Esophagus squamous epithelium (tissue), 5 donors: ENCODE measurements at regions not wholly inside any gene's neighbourhood (a gene's known extent, or its start where the extent isn't known, plus 50 kb on each side); places are given as distances from the start of the nearest gene placed in this dataset.

Experiments
- DNase-seq: peaks from one replicate; lab custom pipeline; 2025; lab: John Stamatoyannopoulos, UW
- H3K27ac ChIP-seq, 4 donors: fragments of 200-600 bp; sonication (generic); one replicate each; pipeline ENCODE4 v1.5.1; 2016 to 2019; ENCODE audit warnings: mild to moderate bottlenecking in 1 of 4
- H3K27me3 ChIP-seq, 4 donors: fragments of 200-600 bp; sonication (generic); 1 replicate in 3 of 4; 2 replicates in 1 of 4; pipeline versions ENCODE4 v1.5.1 to v1.6.0; 2017 to 2021; ENCODE audit warnings: antibody characterized with exemption in 1 of 4
- H3K36me3 ChIP-seq, 3 donors: fragments of 200-600 bp; sonication (generic); one replicate each; pipeline ENCODE4 v1.5.1; 2016 to 2019
- H3K4me1 ChIP-seq, 3 donors: fragments of 200-600 bp; sonication (generic); one replicate each; pipeline ENCODE4 v1.5.1; 2017 to 2019
- H3K4me3 ChIP-seq, 4 donors: fragments of 200-600 bp; sonication (generic); 1 replicate in 3 of 4; 2 replicates in 1 of 4; pipeline ENCODE4 v1.5.1; 2016 to 2019; ENCODE audit warnings: mild to moderate bottlenecking in 2 of 4, moderate library complexity in 1 of 4
- H3K9me3 ChIP-seq, 3 donors: fragments of 200-600 bp; sonication (generic); one replicate each; pipeline ENCODE4 v1.5.1; 2016 to 2019
- CTCF ChIP-seq, 6 experiments: fragments of 450-650 bp in 4 of 6; fragments of 200-600 bp in 2 of 6; sonication (generic) in 2 of 6; IDR thresholded peaks; one replicate each; pipeline ENCODE4 v1.5.1; 2016 to 2019; ENCODE audit warnings: antibody characterized with exemption in 6 of 6, mild to moderate bottlenecking in 4 of 6, moderate library complexity in 4 of 6
- POLR2A ChIP-seq, 4 donors: fragments of 450-650 bp; IDR thresholded peaks; one replicate each; pipeline ENCODE4 v1.6.1; 2017; ENCODE audit warnings: antibody characterized with exemption in 4 of 4, mild to moderate bottlenecking in 4 of 4, moderate library complexity in 3 of 4
- WGBS, 2 donors: methylation state at CpG; one replicate each; pipeline ENCODE4 v1.1.5; 2018; 5-methylcytosine and 5-hydroxymethylcytosine counted together
- intact Hi-C: fragments of 100-400 bp; cut with DNase I; formaldehyde crosslinking; loops from one replicate; pipeline ENCODE4 v1.15.0; 2022
- donor health status: DM: yes; HTN: yes; CAD: no.

DNA sequence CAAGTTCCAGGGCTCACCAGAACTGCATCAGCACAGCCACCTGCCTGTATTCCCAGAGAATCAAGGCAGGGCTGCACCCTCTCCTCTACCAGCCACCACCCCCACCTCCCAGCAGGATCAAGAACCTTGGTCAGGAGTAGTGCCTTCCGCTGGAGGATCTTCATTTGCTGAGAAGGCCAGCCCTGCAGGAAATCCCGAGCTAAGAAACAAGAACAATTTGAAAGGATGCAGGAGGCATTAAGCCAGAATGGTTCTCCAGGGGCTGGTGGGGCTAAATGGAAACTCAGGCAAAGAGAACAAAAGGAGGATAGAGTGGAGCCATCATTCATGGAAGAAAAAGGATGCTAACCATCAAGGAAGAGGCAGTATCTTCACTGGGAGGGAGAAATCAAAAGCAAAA lies 147.3 kb upstream of the SLC14A2 start:
- intact Hi-C loops, result no loop called here
- no peaks in the 10 kb centered on the region for H3K4me1 ChIP-seq
- no peak overlapping the region for H3K27ac ChIP-seq
- H3K4me3 ChIP-seq, result no peak overlapping the region
- 43 to 85% methylated on average over 2 of the region's 2 CpGs for WGBS, 2 donors
- DNase-seq, result no peak
- H3K9me3 ChIP-seq, result no peaks in the 10 kb centered on the region
- H3K27me3 ChIP-seq, result no peaks in the 10 kb centered on the region
- H3K36me3 ChIP-seq, result no peaks in the 10 kb centered on the region
- TF ChIP-seq CTCF (IDR thresholded peaks at IDR 0.05), result no peak
- TF ChIP-seq POLR2A (IDR thresholded peaks at IDR 0.05), result no peak

DNA sequence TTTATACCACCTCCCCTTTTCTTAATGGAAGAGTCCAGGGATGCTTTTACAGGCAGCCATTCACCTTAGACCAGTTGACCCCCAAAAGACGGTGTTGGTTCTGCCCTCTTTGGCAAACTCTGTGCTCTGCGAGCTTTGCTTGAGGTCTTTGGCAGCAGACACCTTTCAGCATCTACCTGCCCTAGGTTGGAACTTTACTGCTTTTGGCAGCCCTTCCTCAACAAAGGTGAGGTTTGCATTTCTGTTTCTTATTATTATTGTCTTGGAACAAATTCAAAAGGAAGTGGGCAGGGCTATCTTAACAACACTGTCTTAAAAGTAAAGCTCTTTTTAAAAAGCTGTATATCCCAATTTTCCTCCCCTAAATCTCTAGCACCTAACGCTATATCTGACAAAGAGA lies 136.4 kb upstream of the SLC14A2 start:
- WGBS, 2 donors, result 62 to 76% methylated on average over 3 of the region's 3 CpGs
- intact Hi-C loops, result no loop called here

GRCh38 chr18:45480219-45481015 lies 134.9 kb upstream of the SLC14A2 start:
- Histone ChIP-seq H3K9me3 (no peaks in the 10 kb centered on the region), H3K27ac (no peak overlapping the region), H3K36me3 (no peaks in the 10 kb centered on the region), H3K4me3 (no peak overlapping the region), H3K4me1 (no peaks in the 10 kb centered on the region), H3K27me3 (no peaks in the 10 kb centered on the region)
- no peak for TF ChIP-seq POLR2A (IDR thresholded peaks at IDR 0.05)
- TF ChIP-seq CTCF (IDR thresholded peaks at IDR 0.05), result no peak
- intact Hi-C loops, result no loop called here
- WGBS, 2 donors, result 0 to 20% methylated on average over 1 of the region's 1 CpG
- DNase-seq, result no peak

More for the DNA sequence above, 136.4 kb upstream of the SLC14A2 start:
- Histone ChIP-seq H3K4me3 (no peak overlapping the region), H3K4me1 (no peaks in the 10 kb centered on the region), H3K27ac (no peak overlapping the region), H3K36me3 (no peaks in the 10 kb centered on the region), H3K9me3 (no peaks in the 10 kb centered on the region), H3K27me3 (no peaks in the 10 kb centered on the region)
- DNase-seq, result no peak
- TF ChIP-seq CTCF (IDR thresholded peaks at IDR 0.05), result no peak
- no peak for TF ChIP-seq POLR2A (IDR thresholded peaks at IDR 0.05)

GRCh38 chr18:45481821-45482220 lies 133.5 kb upstream of the SLC14A2 start:
- Histone ChIP-seq H3K36me3 (no peaks in the 10 kb centered on the region), H3K27ac (no peak overlapping the region), H3K9me3 (no peaks in the 10 kb centered on the region), H3K4me3 (no peak overlapping the region), H3K4me1 (no peaks in the 10 kb centered on the region), H3K27me3 (no peaks in the 10 kb centered on the region)
- no peak for DNase-seq
- 31 to 35% methylated on average over 2 of the region's 2 CpGs for WGBS, 2 donors
- no peak for TF ChIP-seq POLR2A (IDR thresholded peaks at IDR 0.05)
- TF ChIP-seq CTCF (IDR thresholded peaks at IDR 0.05), result no peak
- intact Hi-C loops, result no loop called here

DNA sequence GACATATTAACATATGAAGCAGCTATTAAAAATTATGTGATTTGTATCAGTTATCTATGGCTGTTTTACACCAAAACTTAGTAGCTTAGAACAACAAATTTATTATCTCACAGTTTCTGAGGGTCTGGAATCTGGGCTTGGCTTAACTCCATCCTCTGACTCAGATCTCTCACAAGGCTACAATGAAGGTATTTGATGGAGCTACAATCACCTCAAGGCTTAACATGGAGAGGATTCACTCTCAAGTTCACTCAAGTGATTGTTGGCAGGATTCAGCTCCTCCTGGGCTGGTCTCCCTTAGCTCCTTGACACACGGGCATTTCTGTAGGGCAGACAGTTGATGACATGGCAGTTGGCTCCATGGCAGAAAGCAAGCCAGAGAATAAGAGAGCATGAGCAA lies 133.0 kb upstream of the SLC14A2 start:
- Histone ChIP-seq H3K4me3 (no peak overlapping the region), H3K4me1 (no peaks in the 10 kb centered on the region), H3K27ac (no peak overlapping the region), H3K9me3 (no peaks in the 10 kb centered on the region), H3K36me3 (no peaks in the 10 kb centered on the region), H3K27me3 (no peaks in the 10 kb centered on the region)
- TF ChIP-seq POLR2A (IDR thresholded peaks at IDR 0.05) (no peak), CTCF (IDR thresholded peaks at IDR 0.05) (no peak)
- no peak for DNase-seq
- 17 to 67% methylated on average over 1 of the region's 1 CpG for WGBS, 2 donors
- intact Hi-C loops, result no loop called here
